ENCODE measurements at regions not wholly inside any gene's neighbourhood (a gene's known extent, or its start where the extent isn't known, plus 50 kb on each side); places are given as distances from the start of the nearest gene placed in this dataset.

DNA sequence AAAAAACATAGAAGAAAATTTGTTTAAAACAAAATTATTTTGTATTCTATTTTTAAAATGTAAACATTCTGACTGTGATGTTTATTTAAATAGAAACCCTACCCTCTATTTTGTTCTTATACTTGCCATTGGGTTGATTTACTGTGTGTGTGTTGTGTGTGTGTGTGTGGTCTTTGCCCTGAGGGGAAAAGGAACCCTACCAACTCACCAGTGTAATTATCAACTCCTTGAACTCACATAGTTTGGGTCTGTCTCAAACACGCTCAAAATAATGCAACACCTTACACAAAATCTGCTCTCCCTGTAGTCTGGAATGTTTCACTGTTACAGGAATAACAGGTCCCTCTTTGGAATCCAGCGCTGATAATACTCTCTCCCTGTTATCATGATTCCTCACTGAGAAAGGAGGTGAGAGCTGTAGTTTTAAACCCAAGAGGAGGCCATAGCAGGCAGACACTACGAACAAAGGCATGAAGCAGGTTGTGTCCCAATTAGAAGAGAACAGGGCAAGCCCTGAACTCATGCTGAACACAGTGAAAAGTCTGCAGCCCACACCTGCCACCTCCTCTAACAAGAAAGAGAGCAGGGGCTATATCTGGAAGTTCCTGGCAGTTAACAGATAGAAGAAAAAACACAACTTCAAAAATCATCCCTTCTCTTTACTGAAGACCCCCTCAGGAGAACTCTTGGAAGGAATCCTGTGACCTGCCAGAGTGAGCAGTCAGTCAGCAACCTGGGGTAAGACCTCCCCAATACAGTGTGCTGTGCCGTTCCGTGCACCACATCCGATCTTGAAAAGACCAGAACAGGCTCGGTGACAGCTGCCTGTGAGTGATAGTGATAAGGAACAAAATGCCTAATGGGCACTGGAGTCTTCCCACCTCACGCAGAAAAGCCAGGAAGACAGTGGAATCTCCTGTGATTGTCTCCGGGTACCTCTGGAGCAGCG, 608.1 kb upstream of the ADAMTS16 start:
- no peak for TF ChIP-seq CTCF (IDR thresholded peaks at IDR 0.05)
- no peak for TF ChIP-seq POLR2A (IDR thresholded peaks at IDR 0.05)
- WGBS, 2 donors: 78 to 86% methylated on average over 10 of the region's 10 CpGs
- DNase-seq: no peak

DNA sequence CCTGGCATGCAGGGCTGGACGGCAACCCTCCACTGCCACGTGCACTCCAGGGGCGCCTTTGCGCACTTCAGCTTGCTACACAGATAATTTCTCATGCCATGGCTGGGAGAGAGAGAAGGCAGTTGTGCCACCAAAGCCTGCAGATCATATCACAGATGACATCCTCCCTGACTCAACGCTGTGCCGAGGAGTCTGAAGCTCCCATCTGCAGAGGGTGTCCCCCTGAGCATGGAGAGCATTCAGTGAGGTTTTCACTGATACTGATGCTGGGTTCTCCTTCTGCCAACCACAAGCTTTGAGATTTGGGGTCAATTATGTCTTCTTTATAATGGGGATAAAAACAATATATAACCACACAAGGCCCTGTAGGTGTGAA, 607.4 kb upstream of the ADAMTS16 start:
- no peaks in the 10 kb centered on the region for H3K9me3 ChIP-seq
- TF ChIP-seq POLR2A (IDR thresholded peaks at IDR 0.05): no peak
- no peak for TF ChIP-seq CTCF (IDR thresholded peaks at IDR 0.05)
- 85 to 93% methylated on average over 6 of the region's 6 CpGs for WGBS, 2 donors
- H3K27me3 ChIP-seq: no peaks in the 10 kb centered on the region
- H3K27ac ChIP-seq: no peak overlapping the region
- no peaks in the 10 kb centered on the region for H3K4me1 ChIP-seq
- intact Hi-C loops (cut with DNase I): no loop called here
- no peak for DNase-seq
- H3K4me3 ChIP-seq (replicated peaks in 1 of 3): no peak overlapping the region
- no peaks in the 10 kb centered on the region for H3K36me3 ChIP-seq

More for the DNA sequence above, 608.1 kb upstream of the ADAMTS16 start:
- Histone ChIP-seq H3K36me3 (no peaks in the 10 kb centered on the region), H3K4me3 (replicated peaks in 1 of 3) (no peak overlapping the region), H3K4me1 (no peaks in the 10 kb centered on the region), H3K27ac (no peak overlapping the region), H3K27me3 (no peaks in the 10 kb centered on the region), H3K9me3 (no peaks in the 10 kb centered on the region)
- intact Hi-C loops (cut with DNase I): no loop called here

- Histone ChIP-seq H3K9me3 (no peaks in the 10 kb centered on the region), H3K4me3 (replicated peaks in 1 of 3) (no peak overlapping the region), H3K27ac (no peak overlapping the region), H3K36me3 (no peaks in the 10 kb centered on the region), H3K27me3 (no peaks in the 10 kb centered on the region), H3K4me1 (no peaks in the 10 kb centered on the region)
- intact Hi-C loops (cut with DNase I): no loop called here
- no peak for TF ChIP-seq CTCF (IDR thresholded peaks at IDR 0.05)
- 66 to 81% methylated on average over 3 of the region's 3 CpGs for WGBS, 2 donors
- no peak for DNase-seq
These were observed 606.5 kb upstream of the ADAMTS16 start for GRCh38 chr5:4533457-4534105.

DNA sequence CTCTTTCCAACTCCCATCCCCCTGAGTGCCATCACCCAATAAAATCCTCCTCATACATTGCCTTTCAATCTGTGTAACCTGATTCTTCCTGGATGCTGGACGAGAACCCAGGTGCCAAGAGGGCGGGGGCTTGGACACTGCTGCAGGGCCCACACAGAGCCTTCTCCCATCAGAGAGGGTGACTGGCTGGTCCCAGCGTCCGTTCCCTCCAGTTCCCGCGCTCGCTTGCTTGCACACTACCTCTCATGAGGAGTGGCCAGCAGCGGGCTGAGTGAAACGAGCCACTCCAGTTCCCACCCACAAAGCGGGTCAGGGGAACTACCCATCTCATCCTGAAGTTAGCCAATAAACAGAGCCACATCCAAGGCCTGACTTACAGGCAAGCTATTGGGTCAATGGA, 602.6 kb upstream of the ADAMTS16 start:
- no peak for DNase-seq
- no peak overlapping the region for H3K27ac ChIP-seq
- H3K4me3 ChIP-seq (replicated peaks in 1 of 3): no peak overlapping the region
- H3K27me3 ChIP-seq: no peaks in the 10 kb centered on the region
- WGBS, 2 donors: 88 to 91% methylated on average over 10 of the region's 10 CpGs
- H3K36me3 ChIP-seq: no peaks in the 10 kb centered on the region
- intact Hi-C loops (cut with DNase I): no loop called here
- no peaks in the 10 kb centered on the region for H3K4me1 ChIP-seq
- H3K9me3 ChIP-seq: no peaks in the 10 kb centered on the region
- TF ChIP-seq CTCF (IDR thresholded peaks at IDR 0.05): no peak
- TF ChIP-seq POLR2A (IDR thresholded peaks at IDR 0.05): no peak

Data from thyroid gland (tissue), 4 donors.